ENCODE measurements at regions not wholly inside any gene's neighbourhood (a gene's known extent, or its start where the extent isn't known, plus 50 kb on each side); places are given as distances from the start of the nearest gene placed in this dataset.

GRCh38 chr6:157732416-157733161 lies 90.5 kb upstream of the SNX9 start:
- TF ChIP-seq, protein P1, sequence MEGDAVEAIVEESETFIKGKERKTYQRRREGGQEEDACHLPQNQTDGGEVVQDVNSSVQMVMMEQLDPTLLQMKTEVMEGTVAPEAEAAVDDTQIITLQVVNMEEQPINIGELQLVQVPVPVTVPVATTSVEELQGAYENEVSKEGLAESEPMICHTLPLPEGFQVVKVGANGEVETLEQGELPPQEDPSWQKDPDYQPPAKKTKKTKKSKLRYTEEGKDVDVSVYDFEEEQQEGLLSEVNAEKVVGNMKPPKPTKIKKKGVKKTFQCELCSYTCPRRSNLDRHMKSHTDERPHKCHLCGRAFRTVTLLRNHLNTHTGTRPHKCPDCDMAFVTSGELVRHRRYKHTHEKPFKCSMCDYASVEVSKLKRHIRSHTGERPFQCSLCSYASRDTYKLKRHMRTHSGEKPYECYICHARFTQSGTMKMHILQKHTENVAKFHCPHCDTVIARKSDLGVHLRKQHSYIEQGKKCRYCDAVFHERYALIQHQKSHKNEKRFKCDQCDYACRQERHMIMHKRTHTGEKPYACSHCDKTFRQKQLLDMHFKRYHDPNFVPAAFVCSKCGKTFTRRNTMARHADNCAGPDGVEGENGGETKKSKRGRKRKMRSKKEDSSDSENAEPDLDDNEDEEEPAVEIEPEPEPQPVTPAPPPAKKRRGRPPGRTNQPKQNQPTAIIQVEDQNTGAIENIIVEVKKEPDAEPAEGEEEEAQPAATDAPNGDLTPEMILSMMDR (IDR thresholded peaks at IDR 0.05): no peak
- TF ChIP-seq POLR2A (IDR thresholded peaks at IDR 0.05): no peak
